HG03571 (cell line): ENCODE measurements at regions not wholly inside any gene's neighbourhood (a gene's known extent, or its start where the extent isn't known, plus 50 kb on each side); places are given as distances from the start of the nearest gene placed in this dataset.

Experiments used
- ATAC-seq: cut with Tn5 transposase; IDR thresholded peaks from one replicate; pipeline ENCODE4 v1.9.1; 2021; ENCODE audit not compliant: unreplicated experiment

- no peak for ATAC-seq
These were observed 418.0 kb upstream of the PKN2 start for GRCh38 chr1:88266051-88266450.

GRCh38 chr1:88272216-88272615, 411.9 kb upstream of the PKN2 start:
- no peak for ATAC-seq

GRCh38 chr1:88274431-88274830, 409.6 kb upstream of the PKN2 start:
- ATAC-seq = no peak

- no peak for ATAC-seq
These were observed 408.7 kb upstream of the PKN2 start for GRCh38 chr1:88275259-88275862.

GRCh38 chr1:88276163-88276562, 407.9 kb upstream of the PKN2 start:
- ATAC-seq = no peak

GRCh38 chr1:88284066-88284465, 400.0 kb upstream of the PKN2 start:
- no peak for ATAC-seq

GRCh38 chr1:88284666-88285366, 399.3 kb upstream of the PKN2 start:
- ATAC-seq = no peak

- ATAC-seq = no peak
These were observed 397.4 kb upstream of the PKN2 start for GRCh38 chr1:88286716-88287115.

GRCh38 chr1:88288571-88288970, 395.5 kb upstream of the PKN2 start:
- no peak for ATAC-seq

- no peak for ATAC-seq
These were observed 394.5 kb upstream of the PKN2 start for GRCh38 chr1:88289401-88290102.

- ATAC-seq = no peak
These were observed 392.3 kb upstream of the PKN2 start for GRCh38 chr1:88291611-88292354.

GRCh38 chr1:88293691-88294190, 390.3 kb upstream of the PKN2 start:
- no peak for ATAC-seq

GRCh38 chr1:88296227-88296626, 387.8 kb upstream of the PKN2 start:
- no peak for ATAC-seq

GRCh38 chr1:88296642-88297041, 387.4 kb upstream of the PKN2 start:
- no peak for ATAC-seq

GRCh38 chr1:88298506-88298905, 385.6 kb upstream of the PKN2 start:
- no peak for ATAC-seq

- no peak for ATAC-seq
These were observed 383.3 kb upstream of the PKN2 start for GRCh38 chr1:88300752-88301263.

- ATAC-seq = no peak
These were observed 381.1 kb upstream of the PKN2 start for GRCh38 chr1:88302843-88303486.

- ATAC-seq = no peak
These were observed 372.8 kb upstream of the PKN2 start for GRCh38 chr1:88311265-88311664.

- ATAC-seq = no peak
These were observed 372.2 kb upstream of the PKN2 start for GRCh38 chr1:88311907-88312306.

GRCh38 chr1:88317396-88317795, 366.7 kb upstream of the PKN2 start:
- ATAC-seq = no peak

- no peak for ATAC-seq
These were observed 365.3 kb upstream of the PKN2 start for GRCh38 chr1:88318740-88319139.
